Endodermal cell (in vitro differentiated cells): ENCODE measurements at regions not wholly inside any gene's neighbourhood (a gene's known extent, or its start where the extent isn't known, plus 50 kb on each side); places are given as distances from the start of the nearest gene placed in this dataset.

Source experiments
- DNase-seq: peaks from one replicate; pipeline ENCODE4 v3.0.0-alpha.2; 2017
- H3K27ac ChIP-seq: 2 replicates; pipeline ENCODE4 v1.5.1; 2013; ENCODE audit warnings: mild to moderate bottlenecking, low read depth, low read length, moderate library complexity
- H3K27me3 ChIP-seq: 2 replicates; pipeline ENCODE4 v1.6.1; 2013; ENCODE audit warnings: mild to moderate bottlenecking, low read length, moderate library complexity; ENCODE audit not compliant: insufficient read depth, control insufficient read depth, poor library complexity, severe bottlenecking
- H3K36me3 ChIP-seq: 2 replicates; pipeline ENCODE4 v1.7.0; 2013; ENCODE audit warnings: mild to moderate bottlenecking, low read length, moderate library complexity; ENCODE audit not compliant: control insufficient read depth, insufficient read depth
- H3K4me1 ChIP-seq: one replicate; pipeline ENCODE4 v1.7.0; 2013; ENCODE audit warnings: low read length; ENCODE audit not compliant: control insufficient read depth, insufficient read depth
- H3K4me3 ChIP-seq: 2 replicates; pipeline ENCODE4 v1.5.1; 2013; ENCODE audit warnings: mild to moderate bottlenecking, low read length, moderate library complexity
- H3K9ac ChIP-seq: 2 replicates; pipeline ENCODE4 v1.6.1; 2013; ENCODE audit warnings: mild to moderate bottlenecking, low read length, moderate library complexity; ENCODE audit not compliant: poor library complexity, severe bottlenecking; ENCODE audit errors: extremely low read depth
- H3K9me3 ChIP-seq: 2 replicates; pipeline ENCODE4 v1.6.1; 2013; ENCODE audit warnings: mild to moderate bottlenecking, low read length, moderate library complexity; ENCODE audit not compliant: control insufficient read depth
- H3K27ac Mint-ChIP-seq: 2 replicates; pipeline ENCODE4 v1.8.0; 2020; ENCODE audit warnings: mixed read lengths
- H3K27me3 Mint-ChIP-seq: 2 replicates; pipeline ENCODE4 v1.8.0; 2021; ENCODE audit warnings: mild to moderate bottlenecking, mixed read lengths; ENCODE audit not compliant: insufficient read depth
- H3K36me3 Mint-ChIP-seq: 2 replicates; pipeline ENCODE4 v1.8.0; 2020; ENCODE audit warnings: low read depth, mixed read lengths
- H3K4me1 Mint-ChIP-seq: 2 replicates; pipeline ENCODE4 v1.8.0; 2020; ENCODE audit warnings: mixed read lengths
- H3K4me3 Mint-ChIP-seq: 2 replicates; pipeline ENCODE4 v1.8.0; 2020; ENCODE audit warnings: mild to moderate bottlenecking, moderate library complexity, mixed read lengths
- H3K9me3 Mint-ChIP-seq: 2 replicates; pipeline ENCODE4 v1.8.0; 2020; ENCODE audit warnings: mild to moderate bottlenecking, mixed read lengths
- WGBS, 2 experiments: methylation state at CpG; one replicate each; pipeline versions ENCODE4 v1.1.5 to v1.1.7; 2013; ENCODE audit warnings: missing lambda C conversion rate in 2 of 2, mixed read lengths in 1 of 2; ENCODE audit not compliant: insufficient coverage in 1 of 2, insufficient read length in 1 of 2; 5-methylcytosine and 5-hydroxymethylcytosine counted together
- TF ChIP-seq, protein P1 (sequence below): fragments of 200-600 bp; sonication (generic); conservative IDR thresholded peaks from 2 replicates; pipeline ENCODE4 v1.5.0; 2021; ENCODE audit warnings: antibody characterized with exemption, mild to moderate bottlenecking

GRCh38 chr13:42699912-42700311, 81.5 kb upstream of the FAM216B start:
- no peak overlapping the region for H3K9ac ChIP-seq
- no peaks in the 10 kb centered on the region for H3K36me3 Mint-ChIP-seq
- no peak overlapping the region for H3K27ac ChIP-seq
- H3K27ac Mint-ChIP-seq = no peak overlapping the region
- no peak for DNase-seq
- H3K27me3 ChIP-seq = no peaks in the 10 kb centered on the region
- TF ChIP-seq, protein P1, sequence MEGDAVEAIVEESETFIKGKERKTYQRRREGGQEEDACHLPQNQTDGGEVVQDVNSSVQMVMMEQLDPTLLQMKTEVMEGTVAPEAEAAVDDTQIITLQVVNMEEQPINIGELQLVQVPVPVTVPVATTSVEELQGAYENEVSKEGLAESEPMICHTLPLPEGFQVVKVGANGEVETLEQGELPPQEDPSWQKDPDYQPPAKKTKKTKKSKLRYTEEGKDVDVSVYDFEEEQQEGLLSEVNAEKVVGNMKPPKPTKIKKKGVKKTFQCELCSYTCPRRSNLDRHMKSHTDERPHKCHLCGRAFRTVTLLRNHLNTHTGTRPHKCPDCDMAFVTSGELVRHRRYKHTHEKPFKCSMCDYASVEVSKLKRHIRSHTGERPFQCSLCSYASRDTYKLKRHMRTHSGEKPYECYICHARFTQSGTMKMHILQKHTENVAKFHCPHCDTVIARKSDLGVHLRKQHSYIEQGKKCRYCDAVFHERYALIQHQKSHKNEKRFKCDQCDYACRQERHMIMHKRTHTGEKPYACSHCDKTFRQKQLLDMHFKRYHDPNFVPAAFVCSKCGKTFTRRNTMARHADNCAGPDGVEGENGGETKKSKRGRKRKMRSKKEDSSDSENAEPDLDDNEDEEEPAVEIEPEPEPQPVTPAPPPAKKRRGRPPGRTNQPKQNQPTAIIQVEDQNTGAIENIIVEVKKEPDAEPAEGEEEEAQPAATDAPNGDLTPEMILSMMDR = no peak
- no peak overlapping the region for H3K4me3 ChIP-seq
- peaks cover 4% of the 10 kb centered on the region for H3K4me1 Mint-ChIP-seq
- no peaks in the 10 kb centered on the region for H3K9me3 Mint-ChIP-seq
- H3K4me1 ChIP-seq = peaks cover 4% of the 10 kb centered on the region
- H3K27me3 Mint-ChIP-seq = no peaks in the 10 kb centered on the region
- WGBS, 2 experiments = 94 to 100% methylated on average over 5 to 6 of the region's 6 CpGs
- H3K4me3 Mint-ChIP-seq = no peak overlapping the region
- H3K9me3 ChIP-seq = no peaks in the 10 kb centered on the region
- H3K36me3 ChIP-seq = no peaks in the 10 kb centered on the region

GRCh38 chr13:42702716-42703115, 78.7 kb upstream of the FAM216B start:
- Histone ChIP-seq H3K9me3 (no peaks in the 10 kb centered on the region), H3K36me3 (no peaks in the 10 kb centered on the region), H3K4me3 (no peak overlapping the region), H3K4me1 (peaks cover 4% of the 10 kb centered on the region), H3K9ac (no peak overlapping the region), H3K27me3 (no peaks in the 10 kb centered on the region), H3K27ac (no peak overlapping the region)
- TF ChIP-seq, protein P1 = no peak
- H3K4me1 Mint-ChIP-seq = peaks cover 10% of the 10 kb centered on the region
- H3K36me3 Mint-ChIP-seq = no peaks in the 10 kb centered on the region
- H3K27me3 Mint-ChIP-seq = no peaks in the 10 kb centered on the region
- no peaks in the 10 kb centered on the region for H3K9me3 Mint-ChIP-seq
- no peak overlapping the region for H3K4me3 Mint-ChIP-seq
- no peak for DNase-seq
- H3K27ac Mint-ChIP-seq = no peak overlapping the region
- WGBS, 2 experiments = 94 to 100% methylated on average over 1 to 2 of the region's 2 CpGs

GRCh38 chr13:42703740-42704139, 77.6 kb upstream of the FAM216B start:
- H3K4me3 Mint-ChIP-seq = no peak overlapping the region
- peaks cover 10% of the 10 kb centered on the region for H3K4me1 Mint-ChIP-seq
- no peaks in the 10 kb centered on the region for H3K36me3 Mint-ChIP-seq
- Histone ChIP-seq H3K36me3 (no peaks in the 10 kb centered on the region), H3K27me3 (no peaks in the 10 kb centered on the region), H3K9me3 (no peaks in the 10 kb centered on the region), H3K4me3 (no peak overlapping the region), H3K9ac (no peak overlapping the region), H3K27ac (no peak overlapping the region), H3K4me1 (peaks cover 4% of the 10 kb centered on the region)
- no peak for DNase-seq
- H3K27ac Mint-ChIP-seq = no peak overlapping the region
- H3K9me3 Mint-ChIP-seq = no peaks in the 10 kb centered on the region
- TF ChIP-seq, protein P1 = no peak
- no peaks in the 10 kb centered on the region for H3K27me3 Mint-ChIP-seq
